K562 (cell line): ENCODE measurements at regions not wholly inside any gene's neighbourhood (a gene's known extent, or its start where the extent isn't known, plus 50 kb on each side); places are given as distances from the start of the nearest gene placed in this dataset.

Experiments used
- CEBPB ChIP-seq: fragments of 450-650 bp; IDR thresholded peaks from 2 replicates; pipeline ENCODE4 v1.6.1; 2016; ENCODE audit warnings: missing genetic modification characterization, missing compliant biosample characterization
- GATA2 ChIP-seq: sonication (generic); formaldehyde crosslinking; IDR thresholded peaks from 2 replicates; pipeline ENCODE4 v1.4.0; 2020; ENCODE audit warnings: mild to moderate bottlenecking, missing genetic modification reagents
- KAT7 ChIP-seq: sonication (generic); formaldehyde crosslinking; IDR thresholded peaks from 2 replicates; pipeline ENCODE4 v1.8.0; 2022; ENCODE audit warnings: missing genetic modification reagents, mild to moderate bottlenecking, borderline replicate concordance
- MXI1 ChIP-seq: IDR thresholded peaks from 2 replicates; pipeline ENCODE4 v1.6.1; 2011; ENCODE audit warnings: low read depth, mild to moderate bottlenecking, improper control_type of control experiment, low read length
- MYNN ChIP-seq, 2 experiments: sonication (generic); formaldehyde crosslinking in 1 of 2; IDR thresholded peaks; 2 replicates each; pipeline versions ENCODE4 v1.5.0 to v1.6.1; 2016 to 2020; ENCODE audit warnings: antibody characterized with exemption in 1 of 2, missing genetic modification reagents in 1 of 2
- POLR2AphosphoS5 ChIP-seq: IDR thresholded peaks from 2 replicates; pipeline ENCODE4 v1.6.1; 2011; ENCODE audit warnings: mild to moderate bottlenecking, low read depth, low read length, moderate library complexity; ENCODE audit not compliant: control insufficient read depth, insufficient read depth
- SAP30 ChIP-seq: fragments of 200-600 bp; sonication (generic); IDR thresholded peaks from 2 replicates; pipeline ENCODE4 v1.6.1; 2012; ENCODE audit warnings: borderline replicate concordance, low read depth, mild to moderate bottlenecking, moderate library complexity, low read length, control low read depth, inconsistent platforms; ENCODE audit not compliant: insufficient read depth, poor library complexity, severe bottlenecking
- ZNF717 ChIP-seq: fragments of 250-450 bp; sonication (Bioruptor Pico); IDR thresholded peaks from 2 replicates; pipeline ENCODE4 v1.5.0; 2021
- ZSCAN29 ChIP-seq: fragments of 450-650 bp; IDR thresholded peaks from 2 replicates; pipeline ENCODE4 v1.6.1; 2017
- TF ChIP-seq, protein P1 (sequence below), 3 experiments: IDR thresholded peaks in 2 of 3; conservative IDR thresholded peaks in 1 of 3; 2 replicates each; pipeline ENCODE4 v1.5.1; 2011 to 2012; ENCODE audit warnings: low read length in 3 of 3, mild to moderate bottlenecking in 3 of 3, control low read depth in 2 of 3, improper control_type of control experiment in 1 of 3, inconsistent platforms in 1 of 3, low read depth in 1 of 3, mixed read lengths in 1 of 3, moderate library complexity in 1 of 3; ENCODE audit not compliant: insufficient read depth in 2 of 3

DNA sequence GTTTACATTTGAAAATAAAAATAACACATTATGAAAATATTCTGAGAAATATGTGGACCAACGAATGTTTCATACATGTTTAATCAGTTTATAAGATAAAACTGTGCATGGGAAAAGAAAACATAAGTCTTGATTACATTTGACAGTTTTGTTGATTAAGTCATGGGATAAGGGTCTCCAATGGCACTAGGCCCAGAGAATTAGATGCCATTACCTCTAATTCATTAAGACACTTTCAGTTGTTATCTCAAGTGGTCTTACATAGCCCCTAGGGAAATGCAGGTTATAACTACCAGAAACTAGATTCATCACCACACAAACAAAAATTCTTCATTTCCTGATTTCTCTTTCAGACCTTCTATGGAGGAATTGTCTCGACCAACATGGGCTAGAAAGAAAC, 300.8 kb downstream of the PCDH7 start:
- TF ChIP-seq ZNF717 (CRISPR knock-in tag) (no peak), SAP30 (no peak), CEBPB (tag) (no peak), KAT7 (CRISPR knock-in tag) (no peak), ZSCAN29 (no peak), GATA2 (CRISPR knock-in tag) (no peak), MXI1 (no peak), MYNN (IDR thresholded peaks at IDR 0.05) (no peak), MYNN (CRISPR knock-in tag; IDR thresholded peaks at IDR 0.05) (no peak), POLR2AphosphoS5 (no peak)
- TF ChIP-seq, protein P1, sequence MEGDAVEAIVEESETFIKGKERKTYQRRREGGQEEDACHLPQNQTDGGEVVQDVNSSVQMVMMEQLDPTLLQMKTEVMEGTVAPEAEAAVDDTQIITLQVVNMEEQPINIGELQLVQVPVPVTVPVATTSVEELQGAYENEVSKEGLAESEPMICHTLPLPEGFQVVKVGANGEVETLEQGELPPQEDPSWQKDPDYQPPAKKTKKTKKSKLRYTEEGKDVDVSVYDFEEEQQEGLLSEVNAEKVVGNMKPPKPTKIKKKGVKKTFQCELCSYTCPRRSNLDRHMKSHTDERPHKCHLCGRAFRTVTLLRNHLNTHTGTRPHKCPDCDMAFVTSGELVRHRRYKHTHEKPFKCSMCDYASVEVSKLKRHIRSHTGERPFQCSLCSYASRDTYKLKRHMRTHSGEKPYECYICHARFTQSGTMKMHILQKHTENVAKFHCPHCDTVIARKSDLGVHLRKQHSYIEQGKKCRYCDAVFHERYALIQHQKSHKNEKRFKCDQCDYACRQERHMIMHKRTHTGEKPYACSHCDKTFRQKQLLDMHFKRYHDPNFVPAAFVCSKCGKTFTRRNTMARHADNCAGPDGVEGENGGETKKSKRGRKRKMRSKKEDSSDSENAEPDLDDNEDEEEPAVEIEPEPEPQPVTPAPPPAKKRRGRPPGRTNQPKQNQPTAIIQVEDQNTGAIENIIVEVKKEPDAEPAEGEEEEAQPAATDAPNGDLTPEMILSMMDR (IDR thresholded peaks at IDR 0.05 in 2 of 3, conservative IDR thresholded peaks at IDR 0.05 in 1 of 3; ENCODE audit: insufficient read depth in 2 of 3, low read depth in 1 of 3, low read length in 3 of 3) = no peak
